HG03521 (cell line): ENCODE measurements at regions not wholly inside any gene's neighbourhood (a gene's known extent, or its start where the extent isn't known, plus 50 kb on each side); places are given as distances from the start of the nearest gene placed in this dataset.
"Not testable (repeated sequence)": the region's sequence is repeated elsewhere in the genome, so short reads cannot be mapped to it uniquely, and the experiment has no call there.

ENCODE experiments used
- ATAC-seq: cut with Tn5 transposase; IDR thresholded peaks from one replicate; pipeline ENCODE4 v1.9.1; 2021; ENCODE audit warnings: mild to moderate bottlenecking, moderate library complexity; ENCODE audit not compliant: unreplicated experiment

GRCh38 chr15:38726187-38726586, 161.6 kb upstream of the RASGRP1 start:
- no peak for ATAC-seq

GRCh38 chr15:38733331-38733730, 168.7 kb upstream of the RASGRP1 start:
- ATAC-seq = no peak

GRCh38 chr15:38740206-38740605, 175.6 kb upstream of the RASGRP1 start:
- no peak for ATAC-seq

GRCh38 chr15:38743147-38743546, 178.5 kb upstream of the RASGRP1 start:
- no peak for ATAC-seq

- ATAC-seq = no peak
Measured at GRCh38 chr15:38745126-38745525, 180.5 kb upstream of the RASGRP1 start.

- ATAC-seq = no peak
Measured at GRCh38 chr15:38745626-38746025, 181.0 kb upstream of the RASGRP1 start.

- ATAC-seq = no peak
Measured at GRCh38 chr15:38746211-38746610, 181.6 kb upstream of the RASGRP1 start.

GRCh38 chr15:38748710-38749109, 184.1 kb upstream of the RASGRP1 start:
- no peak for ATAC-seq

- ATAC-seq = no peak
Measured at GRCh38 chr15:38750786-38751185, 186.2 kb upstream of the RASGRP1 start.

GRCh38 chr15:38755718-38756117, 191.1 kb upstream of the RASGRP1 start:
- no peak for ATAC-seq

GRCh38 chr15:38756441-38756840, 191.8 kb upstream of the RASGRP1 start:
- no peak for ATAC-seq

GRCh38 chr15:38758043-38758442, 193.4 kb upstream of the RASGRP1 start:
- ATAC-seq = no peak

- ATAC-seq = no peak
Measured at GRCh38 chr15:38761681-38762080, 197.1 kb upstream of the RASGRP1 start.

- no peak for ATAC-seq
Measured at GRCh38 chr15:38768970-38769369, 204.4 kb upstream of the RASGRP1 start.

- no peak for ATAC-seq
Measured at GRCh38 chr15:38769492-38769891, 204.9 kb upstream of the RASGRP1 start.

GRCh38 chr15:38774076-38774475, 209.5 kb upstream of the RASGRP1 start:
- not testable (repeated sequence) for ATAC-seq

GRCh38 chr15:38781196-38781595, 216.6 kb upstream of the RASGRP1 start:
- ATAC-seq = no peak

- no peak for ATAC-seq
Measured at GRCh38 chr15:38782156-38782555, 217.5 kb upstream of the RASGRP1 start.

GRCh38 chr15:38788918-38789317, 224.3 kb upstream of the RASGRP1 start:
- ATAC-seq = no peak

- ATAC-seq = no peak
Measured at GRCh38 chr15:38789566-38789965, 225.0 kb upstream of the RASGRP1 start.

- ATAC-seq = no peak
Measured at GRCh38 chr15:38793206-38793810, 228.7 kb upstream of the RASGRP1 start.

GRCh38 chr15:38795471-38796245, 231.0 kb upstream of the RASGRP1 start:
- ATAC-seq = no peak

- ATAC-seq = no peak
Measured at GRCh38 chr15:38796589-38796988, 232.0 kb upstream of the RASGRP1 start.
